NCI-H128 (cell line): ENCODE measurements at regions not wholly inside any gene's neighbourhood (a gene's known extent, or its start where the extent isn't known, plus 50 kb on each side); places are given as distances from the start of the nearest gene placed in this dataset.

Experiments used
- DNase-seq: peaks from one replicate; lab custom pipeline; 2025; ENCODE audit not compliant: unreplicated experiment; lab: John Stamatoyannopoulos, UW

GRCh38 chr1:87508247-87508787 lies 179.6 kb downstream of the LMO4 start:
- DNase-seq, result no peak

- DNase-seq, result no peak
These were observed 181.9 kb downstream of the LMO4 start for GRCh38 chr1:87510540-87510939.

DNA sequence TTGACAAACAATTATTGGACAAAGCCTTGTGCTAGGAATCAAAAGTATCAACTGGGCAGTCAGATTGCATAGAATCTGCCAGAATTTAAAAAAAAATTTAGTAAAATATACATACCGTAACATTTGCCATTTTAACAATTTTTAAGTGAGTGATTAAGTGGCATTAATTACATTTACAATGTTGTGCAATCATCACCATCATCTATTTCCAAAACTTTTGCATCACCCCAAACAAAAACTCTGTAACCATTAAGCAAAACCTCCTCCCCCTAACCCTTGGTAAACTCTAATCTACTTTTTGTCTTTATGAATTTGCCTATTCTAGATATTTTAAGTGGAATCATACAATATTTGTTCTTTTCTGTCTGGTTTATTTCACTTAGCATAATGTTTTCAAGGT lies 182.8 kb downstream of the LMO4 start:
- DNase-seq, result no peak

DNA sequence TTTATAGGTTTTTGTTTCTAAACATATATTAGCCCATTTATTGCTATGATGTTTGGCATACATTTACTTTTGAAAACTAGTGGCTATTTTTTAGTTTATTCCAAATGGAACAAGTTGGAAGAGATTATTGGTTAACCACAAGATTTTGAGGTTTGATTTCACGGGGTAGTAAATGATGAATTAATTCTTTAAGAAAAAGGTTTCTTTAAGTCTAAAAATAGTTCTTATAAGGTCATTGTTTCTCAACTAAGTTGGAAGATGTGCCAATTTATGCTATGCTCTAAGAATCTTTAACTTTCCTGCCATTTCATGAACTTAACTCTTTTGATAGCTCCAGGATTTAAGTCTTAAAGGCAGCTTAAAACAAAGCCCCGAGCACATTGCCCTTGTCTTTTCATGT lies 183.8 kb downstream of the LMO4 start:
- DNase-seq, result no peak

- DNase-seq, result no peak
These were observed 184.6 kb downstream of the LMO4 start for GRCh38 chr1:87513255-87513654.

DNA sequence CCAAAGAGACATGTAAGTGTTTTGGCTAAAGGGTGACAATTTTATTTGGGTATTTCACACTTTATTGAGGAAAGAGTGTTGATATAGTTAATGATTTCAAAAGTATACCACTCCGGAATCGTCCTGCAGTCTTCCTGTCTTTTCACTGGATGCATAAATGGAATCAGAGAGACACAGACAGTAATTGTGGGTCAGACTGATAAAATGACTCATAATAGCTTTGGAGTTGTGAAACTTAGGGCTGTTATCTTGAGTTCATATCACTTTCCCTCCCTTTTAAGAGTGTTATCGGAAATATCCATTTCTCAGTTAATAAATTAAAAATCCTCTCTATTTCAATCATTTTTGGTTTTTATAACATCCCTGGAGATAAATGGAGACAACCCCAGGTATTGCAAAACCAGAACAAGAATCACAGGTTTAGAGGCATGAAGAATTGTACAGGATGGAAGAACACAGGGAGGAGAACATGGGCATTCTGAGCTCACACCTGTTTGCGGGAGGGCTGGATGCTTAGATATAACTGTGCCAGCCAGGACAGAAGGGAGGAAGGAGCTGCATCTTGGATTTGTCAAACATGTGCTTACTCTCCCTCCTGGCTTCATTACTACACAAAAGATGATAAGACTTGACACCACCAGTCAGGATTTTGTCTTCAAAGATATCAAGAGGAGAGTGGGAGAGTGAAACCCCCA lies 185.4 kb downstream of the LMO4 start:
- DNase-seq, result no peak

DNA sequence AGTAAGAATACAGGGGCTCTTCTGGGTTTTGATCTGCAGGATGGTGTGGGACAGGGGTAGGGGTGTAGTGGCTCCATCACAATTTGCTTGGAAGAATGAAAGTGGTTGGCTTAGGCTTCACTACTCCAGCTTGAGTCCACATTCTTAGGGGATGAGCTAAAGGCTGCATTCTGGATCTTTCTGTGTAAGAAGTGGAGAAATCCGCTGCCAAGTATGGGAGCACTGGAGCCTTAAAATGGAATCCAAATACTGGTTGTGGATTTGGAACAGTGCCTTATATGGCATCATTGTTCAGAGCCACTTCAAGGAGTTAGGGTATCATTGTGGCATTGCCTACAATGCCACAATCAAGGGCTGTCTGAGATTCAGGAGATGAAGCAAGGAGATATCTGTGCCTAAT lies 187.1 kb downstream of the LMO4 start:
- no peak for DNase-seq

DNA sequence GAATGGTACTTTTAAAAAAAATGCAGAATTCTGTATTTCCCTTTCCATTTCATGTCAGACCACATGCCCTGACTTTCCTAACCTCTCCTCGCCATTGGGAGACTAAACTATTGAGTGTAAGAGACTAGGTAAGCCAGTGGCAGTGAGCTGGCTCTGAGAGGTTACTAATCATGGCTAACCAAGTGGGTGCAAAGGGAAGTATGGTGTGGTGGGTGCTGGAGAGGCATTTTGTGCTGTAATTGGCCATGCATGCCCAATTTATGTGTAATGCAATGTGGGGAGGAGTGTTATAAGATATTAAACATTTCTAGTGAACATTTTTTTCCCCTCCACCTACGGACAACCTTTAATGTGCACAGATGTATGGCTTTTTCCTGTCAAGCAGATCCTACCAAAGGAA lies 190.1 kb downstream of the LMO4 start:
- no peak for DNase-seq

DNA sequence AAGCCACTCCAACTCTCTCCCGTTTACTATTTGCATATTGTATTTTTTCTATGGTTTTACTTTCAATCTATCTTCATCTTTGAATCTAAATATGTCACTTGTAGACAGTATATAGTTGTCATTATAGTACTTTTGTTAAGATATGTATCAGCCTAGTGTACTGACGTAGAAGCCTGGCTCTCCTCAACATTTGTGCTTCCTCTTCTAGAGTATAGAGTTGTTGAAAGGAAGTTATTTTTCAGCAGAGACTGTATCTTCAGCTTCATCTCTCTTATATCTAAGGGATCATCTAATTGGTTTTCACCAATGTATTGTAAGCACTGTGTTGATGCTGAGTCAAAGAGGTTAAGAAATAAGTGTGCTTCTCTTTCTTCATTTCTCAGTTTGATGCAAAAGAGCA lies 192.8 kb downstream of the LMO4 start:
- DNase-seq, result no peak

- DNase-seq, result no peak
These were observed 194.8 kb downstream of the LMO4 start for GRCh38 chr1:87523466-87523865.

- no peak for DNase-seq
These were observed 195.5 kb downstream of the LMO4 start for GRCh38 chr1:87524021-87524754.

DNA sequence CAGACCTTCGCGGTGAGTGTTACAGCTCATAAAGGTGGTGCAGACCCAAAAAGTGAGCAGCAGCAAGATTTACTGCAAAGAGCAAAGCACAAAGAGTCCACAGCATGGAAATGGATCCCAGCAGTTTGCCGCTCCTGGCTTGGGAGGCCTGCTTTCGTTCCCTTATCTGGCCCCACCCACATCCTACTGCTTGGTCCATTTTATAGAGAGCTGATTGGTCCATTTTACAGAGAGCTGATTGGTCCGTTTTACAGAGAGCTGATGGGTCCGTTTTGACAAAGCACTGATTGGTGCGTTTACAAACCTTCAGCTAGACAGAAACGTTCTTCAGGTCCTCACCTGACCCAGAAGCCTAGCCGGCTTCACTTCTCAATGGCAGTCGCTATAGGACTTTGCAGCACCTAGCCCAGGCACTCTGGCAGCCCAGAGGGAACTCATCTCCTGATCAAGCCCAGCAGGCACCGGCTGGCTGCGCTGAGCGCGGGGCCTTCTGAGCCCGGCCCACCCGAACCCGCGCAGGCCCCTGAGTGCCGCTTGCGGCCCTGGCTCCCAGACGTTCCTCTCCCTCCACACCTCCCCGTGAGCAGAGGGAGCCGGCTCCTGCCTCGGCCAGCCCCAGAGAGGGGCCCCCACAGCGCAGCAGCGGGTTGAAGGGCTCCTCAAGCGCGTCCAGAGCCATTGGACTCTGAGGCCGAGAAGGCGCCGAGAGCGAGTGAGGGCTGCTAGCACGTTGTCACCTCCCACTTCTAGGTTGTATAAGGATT lies 200.3 kb downstream of the LMO4 start:
- no peak for DNase-seq

GRCh38 chr1:87530042-87530807 lies 201.5 kb downstream of the LMO4 start:
- DNase-seq, result no peak

DNA sequence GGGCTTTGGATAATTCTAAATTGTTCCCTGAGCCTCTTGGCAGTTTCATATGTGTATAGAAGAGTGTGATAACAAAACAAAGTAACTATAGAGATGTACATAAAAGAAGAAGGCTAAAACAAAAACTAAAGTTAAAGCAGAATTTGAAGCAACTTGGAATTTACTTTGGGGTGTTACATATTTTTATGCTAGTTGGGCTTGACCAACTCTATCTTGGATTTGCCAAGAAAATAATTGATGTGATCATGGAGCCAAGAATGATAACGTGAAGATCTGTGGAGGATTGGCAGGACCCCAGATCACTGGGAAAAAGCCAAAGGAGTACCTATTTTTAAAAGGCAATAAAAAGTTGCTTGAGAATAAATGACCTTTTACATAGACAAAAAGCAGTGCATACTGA lies 206.9 kb downstream of the LMO4 start:
- no peak for DNase-seq

DNA sequence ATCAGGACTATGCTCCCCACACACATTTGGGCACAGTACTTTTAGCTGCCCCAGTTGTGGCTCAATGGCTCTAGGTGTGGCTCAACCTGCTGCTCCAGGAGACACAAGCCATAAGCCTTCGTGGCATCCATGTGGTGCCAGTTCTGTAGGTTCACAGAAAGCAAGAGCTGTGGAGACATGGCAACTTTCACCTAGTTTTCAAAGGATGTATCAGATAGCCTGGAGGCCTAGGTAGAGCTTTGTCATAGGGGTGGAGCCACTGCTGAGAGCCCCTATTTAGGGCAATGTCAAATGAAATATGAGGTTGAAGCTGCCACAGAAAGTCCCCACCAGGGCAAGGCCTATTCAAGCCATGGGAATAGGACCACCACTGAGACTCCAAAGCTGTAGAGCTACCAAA lies 210.5 kb downstream of the LMO4 start:
- DNase-seq, result no peak

DNA sequence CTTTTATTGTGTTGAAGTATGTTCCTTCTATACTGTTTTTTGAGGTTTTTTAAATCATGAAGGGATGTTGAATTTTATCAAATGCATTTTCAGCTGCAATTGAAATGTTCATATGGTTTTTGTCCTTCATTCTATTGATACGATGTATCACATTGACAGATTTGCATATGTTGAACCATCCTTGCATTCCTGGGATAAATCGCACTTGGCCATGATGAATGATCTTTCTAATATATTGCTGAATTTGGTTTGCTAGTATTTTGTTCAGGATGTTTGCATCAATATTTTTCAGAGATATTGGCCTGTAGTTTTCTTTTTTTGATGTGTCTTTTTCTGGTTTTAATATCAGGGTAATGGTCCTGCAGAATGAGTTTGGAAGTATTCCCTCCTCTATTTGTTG lies 214.0 kb downstream of the LMO4 start:
- no peak for DNase-seq

DNA sequence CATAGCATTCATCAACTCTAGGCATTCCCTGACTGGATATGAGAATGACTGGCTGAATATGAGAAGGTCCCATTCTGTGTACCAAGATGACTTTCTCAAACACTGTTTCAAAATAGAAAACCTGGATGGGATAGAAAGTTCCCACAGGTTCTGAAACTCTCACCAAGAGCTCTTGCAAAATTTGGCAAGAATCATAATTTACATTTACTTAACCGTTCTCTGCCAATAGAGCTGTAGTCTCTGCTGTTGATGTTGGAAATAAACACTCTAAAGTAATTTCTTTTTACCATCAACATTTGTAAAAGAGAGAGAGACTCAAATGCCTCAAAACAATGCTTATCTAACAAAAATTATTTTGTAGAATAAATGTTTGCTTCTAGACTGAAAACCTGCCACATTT lies 221.1 kb downstream of the LMO4 start:
- no peak for DNase-seq

- no peak for DNase-seq
These were observed 224.8 kb downstream of the LMO4 start for GRCh38 chr1:87553511-87553910.

DNA sequence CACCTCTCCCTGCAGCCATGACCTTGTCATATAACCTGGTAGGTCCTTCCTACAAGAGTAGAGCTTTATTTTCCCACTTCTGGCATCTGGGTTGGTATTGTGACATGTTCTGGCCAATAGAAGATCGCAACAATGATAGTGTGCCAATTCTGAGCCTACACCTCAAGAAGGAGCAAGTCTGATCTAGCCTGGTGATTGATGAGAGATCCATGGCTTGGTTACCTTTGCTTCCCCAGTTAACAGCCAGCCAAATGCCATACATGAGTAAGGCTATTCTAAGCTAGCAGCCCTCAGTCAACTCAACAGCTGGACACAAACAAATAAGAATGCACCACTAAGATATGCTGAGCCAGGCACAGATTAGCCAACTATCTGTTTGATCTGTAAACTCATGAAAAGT lies 226.7 kb downstream of the LMO4 start:
- DNase-seq, result no peak

GRCh38 chr1:87556326-87556725 lies 227.6 kb downstream of the LMO4 start:
- no peak for DNase-seq

DNA sequence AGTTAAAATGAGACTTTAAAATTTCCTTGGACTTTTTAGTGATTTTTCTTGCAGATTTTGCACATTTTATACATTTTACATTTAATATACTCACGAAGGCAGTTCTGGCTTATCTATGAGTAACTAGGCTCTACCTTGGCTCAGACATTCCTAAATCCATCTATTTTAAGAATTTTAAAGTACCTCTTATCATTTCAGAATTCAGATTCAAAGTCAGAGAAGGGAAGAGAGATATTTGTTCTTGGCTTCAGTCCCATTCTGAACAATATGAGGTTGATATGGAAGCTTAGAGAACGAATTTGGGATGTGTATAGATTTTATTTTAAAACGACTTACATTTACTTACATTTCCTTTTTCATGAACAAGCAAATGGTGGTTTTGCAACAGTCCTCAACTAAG lies 230.2 kb downstream of the LMO4 start:
- no peak for DNase-seq
